Peyer's patch (tissue), 4 donors: ENCODE measurements at regions not wholly inside any gene's neighbourhood (a gene's known extent, or its start where the extent isn't known, plus 50 kb on each side); places are given as distances from the start of the nearest gene placed in this dataset.
"Not testable (repeated sequence)": the region's sequence is repeated elsewhere in the genome, so short reads cannot be mapped to it uniquely, and the experiment has no call there.

Experiments used
- DNase-seq, 3 donors: peaks; one replicate each; pipeline ENCODE4 v3.0.0-alpha.2; 2017 to 2019
- H3K27ac ChIP-seq, 4 donors: fragments of 200-600 bp; sonication (generic); one replicate each; pipeline ENCODE4 v1.5.1; 2016 to 2019
- H3K27me3 ChIP-seq, 2 donors: fragments of 200-600 bp; sonication (generic); one replicate each; pipeline ENCODE4 v1.5.1; 2019
- H3K36me3 ChIP-seq, 3 donors: fragments of 200-600 bp; sonication (generic); one replicate each; pipeline ENCODE4 v1.5.1; 2016 to 2019
- H3K4me1 ChIP-seq, 4 donors: fragments of 200-600 bp; sonication (generic); one replicate each; pipeline ENCODE4 v1.5.1; 2016 to 2019
- H3K4me3 ChIP-seq, 4 donors: fragments of 200-600 bp; sonication (generic); 1 replicate in 3 of 4; 2 replicates in 1 of 4; pipeline ENCODE4 v1.5.1; 2016 to 2019; ENCODE audit warnings: mild to moderate bottlenecking in 1 of 4
- H3K9me3 ChIP-seq, 4 donors: fragments of 200-600 bp; sonication (generic); one replicate each; pipeline ENCODE4 v1.5.1; 2016 to 2019; ENCODE audit warnings: mild to moderate bottlenecking in 1 of 4
- CTCF ChIP-seq, 6 experiments: fragments of 450-650 bp in 4 of 6; fragments of 200-600 bp in 2 of 6; sonication (generic) in 1 of 6; IDR thresholded peaks; one replicate each; pipeline ENCODE4 v1.5.1; 2017 to 2019; ENCODE audit warnings: antibody characterized with exemption in 6 of 6, mild to moderate bottlenecking in 3 of 6, moderate library complexity in 1 of 6
- POLR2A ChIP-seq, 2 donors: fragments of 450-650 bp; IDR thresholded peaks; one replicate each; pipeline ENCODE4 v1.5.1; 2017; ENCODE audit warnings: antibody characterized with exemption in 2 of 2, mild to moderate bottlenecking in 2 of 2, moderate library complexity in 2 of 2

- Histone ChIP-seq H3K9me3 (no peaks in the 10 kb centered on the region), H3K36me3 (no peaks in the 10 kb centered on the region), H3K4me1 (no peaks in the 10 kb centered on the region), H3K27ac (no peak overlapping the region), H3K27me3 (no peaks in the 10 kb centered on the region), H3K4me3 (no peak overlapping the region)
- no peak for DNase-seq
- TF ChIP-seq CTCF (IDR thresholded peaks at IDR 0.05) (no peak), POLR2A (IDR thresholded peaks at IDR 0.05) (no peak)
These were observed 118.9 kb downstream of the AKR1D1 start for GRCh38 chr7:138195151-138195571.

DNA sequence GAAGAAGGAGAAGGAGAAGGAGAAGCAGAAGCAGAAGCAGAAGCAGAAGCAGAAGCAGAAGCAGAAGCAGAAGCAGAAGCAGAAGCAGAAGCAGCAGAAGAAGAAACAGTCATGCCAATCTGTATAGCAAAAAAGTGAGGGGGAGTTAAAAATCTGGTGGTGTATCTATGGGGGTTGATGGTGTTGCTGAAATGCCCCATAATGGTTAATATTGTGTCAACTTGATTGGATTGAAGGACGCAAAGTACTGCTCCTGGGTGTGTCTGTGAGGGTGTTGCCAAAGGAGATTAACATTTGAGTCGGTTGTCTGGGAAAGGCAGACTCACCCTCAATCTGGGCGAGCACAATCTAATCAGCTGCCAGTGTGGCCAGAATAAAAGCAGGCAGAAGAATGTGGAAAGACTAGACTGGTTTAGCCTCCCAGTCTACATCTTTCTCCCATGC lies 120.3 kb downstream of the AKR1D1 start:
- not testable (repeated sequence) for H3K4me1 ChIP-seq, DNase-seq, H3K36me3 ChIP-seq, H3K9me3 ChIP-seq, H3K27ac ChIP-seq, H3K4me3 ChIP-seq, H3K27me3 ChIP-seq

- no peak for DNase-seq
- no peak for TF ChIP-seq POLR2A (IDR thresholded peaks at IDR 0.05)
- TF ChIP-seq CTCF (IDR thresholded peaks at IDR 0.05) = no peak
- H3K4me3 ChIP-seq = no peak overlapping the region
These were observed 121.0 kb downstream of the AKR1D1 start for GRCh38 chr7:138196971-138197896.

DNA sequence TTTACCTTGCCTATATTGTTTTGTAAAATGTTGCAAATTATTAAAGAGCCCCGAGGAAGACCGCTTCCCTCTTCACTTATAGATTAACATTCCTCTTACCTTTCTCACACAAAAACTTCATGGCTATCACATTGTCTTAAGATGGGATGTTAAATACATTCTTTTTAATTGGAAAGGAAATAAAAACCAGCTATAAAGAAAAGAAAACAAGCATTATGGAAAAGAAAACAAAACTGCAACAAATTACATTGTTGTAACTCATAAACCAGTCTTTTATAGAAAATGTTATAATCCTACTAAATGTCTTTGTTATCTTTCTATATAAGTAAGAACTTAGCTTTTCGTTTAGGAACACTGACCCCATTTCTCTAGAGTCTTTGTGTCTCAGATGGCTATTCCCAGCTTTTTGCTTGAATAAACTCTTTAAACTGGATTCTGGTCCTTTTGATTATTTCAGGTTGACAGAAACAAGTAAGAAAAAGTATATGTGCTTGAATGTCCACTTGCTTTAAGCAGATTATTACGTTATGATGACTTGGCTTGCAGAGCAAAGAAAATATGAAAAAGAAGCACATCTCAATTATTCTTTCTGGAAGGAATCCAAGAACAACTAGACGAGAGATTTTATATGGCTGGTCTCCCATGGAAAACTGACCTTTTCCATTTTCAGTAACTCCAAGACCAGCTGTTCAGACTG lies 128.2 kb downstream of the AKR1D1 start:
- no peak for DNase-seq
- no peaks in the 10 kb centered on the region for H3K27me3 ChIP-seq

More at GRCh38 chr7:138196971-138197896, 121.0 kb downstream of the AKR1D1 start:
- Histone ChIP-seq H3K9me3 (no peaks in the 10 kb centered on the region), H3K36me3 (no peaks in the 10 kb centered on the region), H3K4me1 (no peaks in the 10 kb centered on the region), H3K27ac (no peak overlapping the region), H3K27me3 (no peaks in the 10 kb centered on the region)

DNA sequence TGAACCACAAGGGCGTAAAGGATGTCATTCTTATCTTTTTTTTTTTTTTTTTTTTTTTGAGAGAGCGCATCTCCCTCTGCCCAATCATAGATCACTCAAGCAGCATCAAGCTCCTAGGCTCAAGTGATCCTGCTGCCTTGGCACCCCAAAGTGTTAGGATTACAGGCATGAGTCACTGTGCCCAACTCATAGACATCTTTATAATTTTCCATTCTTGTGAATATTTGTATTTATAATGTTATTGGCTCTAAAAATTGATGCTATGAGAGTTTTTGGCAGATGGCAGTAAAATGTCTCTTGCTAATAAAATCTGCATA lies 128.7 kb downstream of the AKR1D1 start:
- Histone ChIP-seq H3K27me3 (no peaks in the 10 kb centered on the region), H3K9me3 (no peaks in the 10 kb centered on the region), H3K36me3 (no peaks in the 10 kb centered on the region), H3K4me3 (no peak overlapping the region), H3K4me1 (no peaks in the 10 kb centered on the region), H3K27ac (no peak overlapping the region)
- TF ChIP-seq CTCF (IDR thresholded peaks at IDR 0.05) = no peak
- TF ChIP-seq POLR2A (IDR thresholded peaks at IDR 0.05) = no peak
- DNase-seq = no peak

More for the DNA sequence above, 128.2 kb downstream of the AKR1D1 start:
- no peak overlapping the region for H3K27ac ChIP-seq
- TF ChIP-seq POLR2A (IDR thresholded peaks at IDR 0.05) (no peak), CTCF (IDR thresholded peaks at IDR 0.05) (no peak)
- no peaks in the 10 kb centered on the region for H3K9me3 ChIP-seq
- H3K4me3 ChIP-seq = no peak overlapping the region
- no peaks in the 10 kb centered on the region for H3K4me1 ChIP-seq
- H3K36me3 ChIP-seq = no peaks in the 10 kb centered on the region

DNA sequence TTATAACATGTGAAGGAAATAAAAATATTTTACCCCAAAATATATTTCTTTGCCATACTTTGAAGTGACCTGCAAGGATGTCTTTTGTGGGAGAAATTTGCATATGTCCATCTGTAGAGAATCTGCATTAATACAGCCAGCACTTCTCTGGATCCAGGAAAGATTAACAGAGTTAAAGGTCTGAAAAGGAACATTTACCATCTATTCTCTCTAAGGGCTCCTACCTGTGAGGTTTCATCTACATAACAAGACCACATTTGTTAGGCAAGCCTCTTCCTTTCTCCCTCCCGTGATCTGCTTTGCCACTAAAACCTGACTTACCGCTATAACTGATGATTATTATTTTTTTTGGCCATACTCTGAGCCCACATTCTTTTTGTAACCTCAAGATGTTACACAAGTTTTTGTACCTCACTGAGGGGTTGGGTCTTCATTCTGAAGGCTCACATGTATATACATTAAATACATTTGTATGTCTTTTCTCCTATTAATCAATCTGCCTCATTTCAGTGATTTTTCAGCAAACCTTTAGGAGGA lies 129.4 kb downstream of the AKR1D1 start:
- DNase-seq = no peak
- no peak overlapping the region for H3K27ac ChIP-seq
- H3K4me3 ChIP-seq = no peak overlapping the region
- TF ChIP-seq POLR2A (IDR thresholded peaks at IDR 0.05) (no peak), CTCF (IDR thresholded peaks at IDR 0.05) (no peak)
- no peaks in the 10 kb centered on the region for H3K9me3 ChIP-seq
- H3K4me1 ChIP-seq = no peaks in the 10 kb centered on the region
- H3K36me3 ChIP-seq = no peaks in the 10 kb centered on the region
- no peaks in the 10 kb centered on the region for H3K27me3 ChIP-seq
